MM.1S (cell line): ENCODE measurements at regions not wholly inside any gene's neighbourhood (a gene's known extent, or its start where the extent isn't known, plus 50 kb on each side); places are given as distances from the start of the nearest gene placed in this dataset.

Source experiments
- DNase-seq: peaks from one replicate; pipeline ENCODE4 v3.0.0-alpha.2; 2015
- H2AFZ ChIP-seq: fragments of 300-600 bp; sonication (generic); 2 replicates; pipeline ENCODE4 v1.6.0; 2016; ENCODE audit warnings: antibody characterized with exemption, low read length
- H3F3A ChIP-seq: fragments of 300-600 bp; sonication (generic); 2 replicates; pipeline ENCODE4 v1.6.1; 2016; ENCODE audit warnings: mild to moderate bottlenecking, antibody characterized with exemption, low read length, moderate library complexity, mixed read lengths; ENCODE audit not compliant: insufficient read depth
- H3K27ac ChIP-seq: fragments of 300-600 bp; sonication (generic); 2 replicates; pipeline ENCODE4 v1.5.1; 2016; ENCODE audit warnings: mild to moderate bottlenecking, low read length
- H3K27me3 ChIP-seq: fragments of 300-600 bp; sonication (generic); replicated peaks from 2 replicates; pipeline ENCODE4 v1.6.0; 2016; ENCODE audit warnings: low read length; ENCODE audit not compliant: insufficient read depth
- H3K36me3 ChIP-seq: fragments of 300-600 bp; sonication (generic); replicated peaks from 2 replicates; pipeline ENCODE4 v1.6.1; 2016; ENCODE audit warnings: mild to moderate bottlenecking, low read length, mixed read lengths; ENCODE audit not compliant: insufficient read depth
- H3K4me1 ChIP-seq: fragments of 300-600 bp; sonication (generic); 2 replicates; pipeline ENCODE4 v1.6.1; 2016; ENCODE audit warnings: low read length, mixed read lengths
- H3K4me2 ChIP-seq: fragments of 300-600 bp; sonication (generic); 2 replicates; pipeline ENCODE4 v1.6.0; 2016; ENCODE audit warnings: low read depth, low read length
- H3K4me3 ChIP-seq: fragments of 300-600 bp; sonication (generic); 2 replicates; pipeline ENCODE4 v1.5.1; 2016; ENCODE audit warnings: low read length, mixed read lengths
- H3K79me2 ChIP-seq: fragments of 300-600 bp; sonication (generic); 2 replicates; pipeline ENCODE4 v1.6.1; 2016; ENCODE audit warnings: mixed run types, low read length, mixed read lengths
- H3K9ac ChIP-seq: fragments of 300-600 bp; sonication (generic); 2 replicates; pipeline ENCODE4 v1.6.1; 2016; ENCODE audit warnings: low read length, mixed read lengths
- H3K9me2 ChIP-seq: fragments of 300-600 bp; sonication (generic); replicated peaks from 2 replicates; pipeline ENCODE4 v1.6.1; 2016; ENCODE audit warnings: mild to moderate bottlenecking, low read length, mixed read lengths; ENCODE audit not compliant: insufficient read depth
- H3K9me3 ChIP-seq: fragments of 300-600 bp; sonication (generic); replicated peaks from 2 replicates; pipeline ENCODE4 v1.6.1; 2016; ENCODE audit warnings: mild to moderate bottlenecking, low read length, mixed read lengths; ENCODE audit not compliant: insufficient read depth
- H4K20me1 ChIP-seq: fragments of 300-600 bp; sonication (generic); 2 replicates; pipeline ENCODE4 v1.6.1; 2016; ENCODE audit warnings: mild to moderate bottlenecking, low read length, moderate library complexity, mixed read lengths; ENCODE audit not compliant: insufficient read depth
- CTCF ChIP-seq: fragments of 300-600 bp; sonication (generic); IDR thresholded peaks from 2 replicates; pipeline ENCODE4 v1.5.1; 2016; ENCODE audit warnings: antibody characterized with exemption, low read length, mixed read lengths
- EZH2 ChIP-seq: fragments of 300-600 bp; sonication (generic); optimal IDR thresholded peaks from 2 replicates; pipeline ENCODE3; 2017; ENCODE audit warnings: low read depth, mild to moderate bottlenecking, antibody characterized with exemption, low read length, mixed read lengths
- EZH2phosphoT487 ChIP-seq: fragments of 300-600 bp; sonication (generic); IDR thresholded peaks from 2 replicates; pipeline ENCODE4 v1.6.1; 2018; ENCODE audit warnings: antibody characterized with exemption, low read length

DNA sequence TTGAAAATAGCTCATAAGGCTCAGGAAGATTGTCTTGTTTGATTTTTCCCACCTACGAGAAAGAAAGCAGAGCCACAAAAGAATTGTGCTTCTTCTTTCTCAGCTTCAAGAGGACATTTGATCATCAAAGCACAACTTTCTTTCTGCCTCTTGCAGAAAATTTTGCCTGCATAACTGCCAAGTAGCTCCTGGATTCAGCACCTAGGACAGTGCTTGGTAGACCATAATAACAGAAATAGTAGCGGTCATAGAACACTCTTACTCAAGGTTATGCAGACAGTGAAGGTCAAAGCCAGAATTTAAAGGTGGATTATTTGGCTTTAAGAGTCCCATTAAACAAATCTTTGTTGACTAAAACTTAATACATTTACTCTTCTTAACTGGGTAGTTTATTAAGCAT, 594.7 kb upstream of the CCNG1 start:
- H3K9ac ChIP-seq, result no peak overlapping the region
- no peaks in the 10 kb centered on the region for H3K9me2 ChIP-seq
- no peaks in the 10 kb centered on the region for H4K20me1 ChIP-seq
- no peaks in the 10 kb centered on the region for H3K4me1 ChIP-seq
- H3K36me3 ChIP-seq, result no peaks in the 10 kb centered on the region
- H3K27me3 ChIP-seq, result no peaks in the 10 kb centered on the region
- no peaks in the 10 kb centered on the region for H3K9me3 ChIP-seq
- TF ChIP-seq CTCF (no peak), EZH2phosphoT487 (no peak), EZH2 (no peak)
- H3F3A ChIP-seq, result no peaks in the 10 kb centered on the region
- no peak for DNase-seq
- no peak overlapping the region for H3K4me3 ChIP-seq
- H3K27ac ChIP-seq, result no peak overlapping the region
- no peak overlapping the region for H3K4me2 ChIP-seq
- H2AFZ ChIP-seq, result no peak overlapping the region
- no peaks in the 10 kb centered on the region for H3K79me2 ChIP-seq

- Histone ChIP-seq H3K79me2 (no peaks in the 10 kb centered on the region), H3K4me3 (no peak overlapping the region), H3K9ac (no peak overlapping the region), H3F3A (no peaks in the 10 kb centered on the region), H4K20me1 (no peaks in the 10 kb centered on the region), H3K36me3 (no peaks in the 10 kb centered on the region), H2AFZ (no peak overlapping the region), H3K27me3 (no peaks in the 10 kb centered on the region), H3K4me2 (no peak overlapping the region), H3K9me2 (no peaks in the 10 kb centered on the region), H3K27ac (no peak overlapping the region), H3K9me3 (no peaks in the 10 kb centered on the region), H3K4me1 (no peaks in the 10 kb centered on the region)
- TF ChIP-seq EZH2phosphoT487, result no peak
- TF ChIP-seq EZH2, result no peak
- no peak for TF ChIP-seq CTCF
- no peak for DNase-seq
Measured at GRCh38 chr5:162852134-162852533, 585.3 kb upstream of the CCNG1 start.

- no peak overlapping the region for H3K27ac ChIP-seq
- no peaks in the 10 kb centered on the region for H3K79me2 ChIP-seq
- no peaks in the 10 kb centered on the region for H3K36me3 ChIP-seq
- TF ChIP-seq CTCF (no peak), EZH2phosphoT487 (no peak), EZH2 (no peak)
- H3K9me2 ChIP-seq, result no peaks in the 10 kb centered on the region
- no peaks in the 10 kb centered on the region for H4K20me1 ChIP-seq
- no peak overlapping the region for H3K4me2 ChIP-seq
- H3K27me3 ChIP-seq, result no peaks in the 10 kb centered on the region
- no peaks in the 10 kb centered on the region for H3F3A ChIP-seq
- no peak overlapping the region for H3K9ac ChIP-seq
- no peak overlapping the region for H2AFZ ChIP-seq
- H3K4me3 ChIP-seq, result no peak overlapping the region
- H3K9me3 ChIP-seq, result no peaks in the 10 kb centered on the region; the same call in 1 of the 2 replicates
- no peaks in the 10 kb centered on the region for H3K4me1 ChIP-seq
- DNase-seq, result no peak
Measured at GRCh38 chr5:162858770-162859169, 578.6 kb upstream of the CCNG1 start.

DNA sequence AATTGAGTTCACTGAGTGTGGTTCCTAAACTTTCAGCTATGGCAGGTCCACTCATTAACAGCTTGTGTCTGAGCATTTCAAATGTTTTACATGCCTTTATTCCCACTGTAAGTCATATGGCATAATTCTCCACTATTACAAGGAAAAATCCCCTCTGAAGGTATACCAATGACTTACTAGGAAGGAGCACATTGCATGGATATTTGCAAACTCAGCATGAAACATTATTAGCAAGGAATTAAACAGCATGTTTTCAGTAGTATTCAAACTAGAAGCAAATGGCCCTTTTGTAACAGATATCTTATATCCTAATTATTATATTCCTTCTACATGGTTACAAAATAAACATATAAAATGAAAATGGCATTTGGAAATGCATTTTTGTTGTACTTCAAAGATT, 566.4 kb upstream of the CCNG1 start:
- Histone ChIP-seq H3K4me1 (no peaks in the 10 kb centered on the region), H3K27me3 (no peaks in the 10 kb centered on the region), H4K20me1 (no peaks in the 10 kb centered on the region), H3K79me2 (no peaks in the 10 kb centered on the region), H3K36me3 (no peaks in the 10 kb centered on the region), H3F3A (no peaks in the 10 kb centered on the region), H3K4me2 (no peak overlapping the region), H3K9me3 (no peaks in the 10 kb centered on the region), H3K9me2 (no peaks in the 10 kb centered on the region), H2AFZ (no peak overlapping the region), H3K27ac (no peak overlapping the region), H3K9ac (no peak overlapping the region), H3K4me3 (no peak overlapping the region)
- no peak for TF ChIP-seq EZH2phosphoT487
- no peak for TF ChIP-seq CTCF
- TF ChIP-seq EZH2, result no peak
- DNase-seq, result no peak
